Gastroesophageal sphincter (tissue), 3 donors: ENCODE measurements at regions not wholly inside any gene's neighbourhood (a gene's known extent, or its start where the extent isn't known, plus 50 kb on each side); places are given as distances from the start of the nearest gene placed in this dataset.

Experiments used
- EP300 ChIP-seq: sonication (generic); formaldehyde crosslinking; IDR thresholded peaks from one replicate; pipeline ENCODE4 v1.6.1; 2017; ENCODE audit warnings: antibody characterized with exemption, mild to moderate bottlenecking
- POLR2A ChIP-seq, 2 donors: fragments of 450-650 bp; IDR thresholded peaks; one replicate each; pipeline ENCODE4 v1.6.1; 2017; ENCODE audit warnings: antibody characterized with exemption in 2 of 2, mild to moderate bottlenecking in 2 of 2, moderate library complexity in 1 of 2
- TF ChIP-seq, protein P1 (sequence below), 4 experiments: fragments of 200-600 bp in 2 of 4; fragments of 450-650 bp in 2 of 4; sonication (generic) in 1 of 4; IDR thresholded peaks; one replicate each; pipeline ENCODE4 v1.5.1; 2017 to 2019; ENCODE audit warnings: antibody characterized with exemption in 4 of 4, mild to moderate bottlenecking in 2 of 4, moderate library complexity in 2 of 4

DNA sequence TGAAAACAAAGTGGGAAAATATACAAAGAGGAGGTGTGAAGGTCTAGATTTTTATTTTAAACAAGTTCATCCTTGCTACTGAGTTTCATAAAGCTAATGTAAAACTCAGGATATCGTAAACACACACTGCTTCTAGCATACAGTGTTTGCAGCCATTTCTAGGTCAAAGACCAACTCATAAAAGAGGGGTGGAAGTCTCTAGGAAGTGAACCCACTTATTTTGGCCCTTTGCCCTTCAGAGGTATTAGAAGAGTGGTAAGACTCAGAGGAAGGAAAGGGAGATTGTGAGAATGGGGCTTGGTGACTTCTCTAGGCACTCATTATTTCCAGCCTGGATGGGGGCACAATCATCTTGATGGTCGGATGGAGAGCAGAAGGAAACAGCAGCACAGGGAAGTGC, 91.2 kb downstream of the TNFSF18 start:
- TF ChIP-seq, protein P1, sequence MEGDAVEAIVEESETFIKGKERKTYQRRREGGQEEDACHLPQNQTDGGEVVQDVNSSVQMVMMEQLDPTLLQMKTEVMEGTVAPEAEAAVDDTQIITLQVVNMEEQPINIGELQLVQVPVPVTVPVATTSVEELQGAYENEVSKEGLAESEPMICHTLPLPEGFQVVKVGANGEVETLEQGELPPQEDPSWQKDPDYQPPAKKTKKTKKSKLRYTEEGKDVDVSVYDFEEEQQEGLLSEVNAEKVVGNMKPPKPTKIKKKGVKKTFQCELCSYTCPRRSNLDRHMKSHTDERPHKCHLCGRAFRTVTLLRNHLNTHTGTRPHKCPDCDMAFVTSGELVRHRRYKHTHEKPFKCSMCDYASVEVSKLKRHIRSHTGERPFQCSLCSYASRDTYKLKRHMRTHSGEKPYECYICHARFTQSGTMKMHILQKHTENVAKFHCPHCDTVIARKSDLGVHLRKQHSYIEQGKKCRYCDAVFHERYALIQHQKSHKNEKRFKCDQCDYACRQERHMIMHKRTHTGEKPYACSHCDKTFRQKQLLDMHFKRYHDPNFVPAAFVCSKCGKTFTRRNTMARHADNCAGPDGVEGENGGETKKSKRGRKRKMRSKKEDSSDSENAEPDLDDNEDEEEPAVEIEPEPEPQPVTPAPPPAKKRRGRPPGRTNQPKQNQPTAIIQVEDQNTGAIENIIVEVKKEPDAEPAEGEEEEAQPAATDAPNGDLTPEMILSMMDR (IDR thresholded peaks at IDR 0.05) = no peak
- no peak for TF ChIP-seq EP300
- no peak for TF ChIP-seq POLR2A (IDR thresholded peaks at IDR 0.05)
